Tibial artery (tissue), 4 donors: ENCODE measurements at regions not wholly inside any gene's neighbourhood (a gene's known extent, or its start where the extent isn't known, plus 50 kb on each side); places are given as distances from the start of the nearest gene placed in this dataset.
"Not testable (repeated sequence)": the region's sequence is repeated elsewhere in the genome, so short reads cannot be mapped to it uniquely, and the experiment has no call there.

Experiments
- DNase-seq, 2 donors: peaks; one replicate each; pipeline ENCODE4 v3.0.0-alpha.2; 2019
- H3K27ac ChIP-seq, 2 donors: fragments of 200-600 bp; sonication (generic) in 1 of 2; 1 replicate in 1 of 2; 2 replicates in 1 of 2; pipeline ENCODE4 v1.5.1; 2018 to 2019; ENCODE audit warnings: mild to moderate bottlenecking in 1 of 2
- H3K27me3 ChIP-seq, 2 donors: fragments of 200-600 bp; sonication (generic) in 1 of 2; one replicate each; pipeline versions ENCODE4 v1.5.1 to v1.6.0; 2016 to 2019
- H3K36me3 ChIP-seq, 3 donors: fragments of 200-600 bp; sonication (generic) in 2 of 3; one replicate each; pipeline ENCODE4 v1.5.1; 2016 to 2019; ENCODE audit warnings: mild to moderate bottlenecking in 2 of 3
- H3K4me1 ChIP-seq, 4 donors: fragments of 200-600 bp; sonication (generic) in 2 of 4; 1 replicate in 3 of 4; 2 replicates in 1 of 4; pipeline ENCODE4 v1.5.1; 2016 to 2019
- H3K4me3 ChIP-seq, 2 donors: fragments of 200-600 bp; sonication (generic) in 1 of 2; 1 replicate in 1 of 2; 2 replicates in 1 of 2; pipeline ENCODE4 v1.5.1; 2018 to 2019; ENCODE audit warnings: mild to moderate bottlenecking in 2 of 2
- H3K9me3 ChIP-seq, 3 donors: fragments of 200-600 bp; sonication (generic) in 1 of 3; one replicate each; pipeline ENCODE4 v1.5.1; 2016 to 2019
- intact Hi-C: fragments of 100-400 bp; cut with DNase I; formaldehyde crosslinking; loops from one replicate; pipeline ENCODE4 v1.15.0; 2023; ENCODE audit warnings: low total_unique reads
- TF ChIP-seq, protein P1 (sequence below), 2 experiments: fragments of 200-600 bp in 1 of 2; fragments of 450-650 bp in 1 of 2; IDR thresholded peaks; one replicate each; pipeline ENCODE4 v1.5.1; 2017 to 2019; ENCODE audit warnings: antibody characterized with exemption in 2 of 2, mild to moderate bottlenecking in 1 of 2, moderate library complexity in 1 of 2

GRCh38 chr1:242623119-242623518, 98.6 kb upstream of the PLD5 start:
- DNase-seq: no peak
- no peak overlapping the region for H3K27ac ChIP-seq
- intact Hi-C loops: no loop called here
- no peaks in the 10 kb centered on the region for H3K36me3 ChIP-seq
- no peaks in the 10 kb centered on the region for H3K9me3 ChIP-seq
- H3K4me1 ChIP-seq: no peaks in the 10 kb centered on the region
- no peak overlapping the region for H3K4me3 ChIP-seq
- TF ChIP-seq, protein P1, sequence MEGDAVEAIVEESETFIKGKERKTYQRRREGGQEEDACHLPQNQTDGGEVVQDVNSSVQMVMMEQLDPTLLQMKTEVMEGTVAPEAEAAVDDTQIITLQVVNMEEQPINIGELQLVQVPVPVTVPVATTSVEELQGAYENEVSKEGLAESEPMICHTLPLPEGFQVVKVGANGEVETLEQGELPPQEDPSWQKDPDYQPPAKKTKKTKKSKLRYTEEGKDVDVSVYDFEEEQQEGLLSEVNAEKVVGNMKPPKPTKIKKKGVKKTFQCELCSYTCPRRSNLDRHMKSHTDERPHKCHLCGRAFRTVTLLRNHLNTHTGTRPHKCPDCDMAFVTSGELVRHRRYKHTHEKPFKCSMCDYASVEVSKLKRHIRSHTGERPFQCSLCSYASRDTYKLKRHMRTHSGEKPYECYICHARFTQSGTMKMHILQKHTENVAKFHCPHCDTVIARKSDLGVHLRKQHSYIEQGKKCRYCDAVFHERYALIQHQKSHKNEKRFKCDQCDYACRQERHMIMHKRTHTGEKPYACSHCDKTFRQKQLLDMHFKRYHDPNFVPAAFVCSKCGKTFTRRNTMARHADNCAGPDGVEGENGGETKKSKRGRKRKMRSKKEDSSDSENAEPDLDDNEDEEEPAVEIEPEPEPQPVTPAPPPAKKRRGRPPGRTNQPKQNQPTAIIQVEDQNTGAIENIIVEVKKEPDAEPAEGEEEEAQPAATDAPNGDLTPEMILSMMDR (IDR thresholded peaks at IDR 0.05): no peak
- H3K27me3 ChIP-seq: no peaks in the 10 kb centered on the region

- Histone ChIP-seq H3K36me3 (no peaks in the 10 kb centered on the region), H3K4me3 (no peak overlapping the region), H3K27me3 (peaks cover 0 to 5% of the 10 kb centered on the region in 2 donors), H3K9me3 (no peaks in the 10 kb centered on the region), H3K27ac (no peak overlapping the region), H3K4me1 (no peaks in the 10 kb centered on the region)
- DNase-seq: no peak
- TF ChIP-seq, protein P1 (IDR thresholded peaks at IDR 0.05): no peak
- intact Hi-C loops: no loop called here
Measured at GRCh38 chr1:242613266-242613815, 88.8 kb upstream of the PLD5 start.

- Histone ChIP-seq H3K27ac (no peak overlapping the region), H3K9me3 (no peaks in the 10 kb centered on the region), H3K36me3 (no peaks in the 10 kb centered on the region), H3K27me3 (peaks cover 0 to 5% of the 10 kb centered on the region in 2 donors), H3K4me3 (no peak overlapping the region), H3K4me1 (no peaks in the 10 kb centered on the region)
- TF ChIP-seq, protein P1 (IDR thresholded peaks at IDR 0.05): no peak
- intact Hi-C loops: no loop called here
- no peak for DNase-seq
Measured at GRCh38 chr1:242610209-242610608, 85.7 kb upstream of the PLD5 start.

DNA sequence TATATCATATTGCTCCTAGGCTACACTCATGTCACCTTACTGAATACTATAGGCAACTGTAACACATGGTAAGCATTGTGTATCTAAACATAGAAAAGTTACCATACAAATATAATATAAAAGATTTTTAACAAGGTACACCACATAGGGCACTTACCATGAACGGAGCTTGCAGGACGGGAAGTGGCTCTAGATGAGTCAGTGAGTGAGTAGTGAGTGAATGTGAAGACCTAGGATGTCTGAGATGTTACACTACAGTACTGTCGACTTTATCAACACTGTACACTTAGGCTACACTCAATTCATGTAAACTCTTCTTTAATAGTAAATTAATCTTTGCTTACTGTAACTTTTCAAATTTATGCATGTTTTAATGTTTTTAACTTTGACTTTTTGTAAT, 81.0 kb upstream of the PLD5 start:
- no peak for DNase-seq
- H3K9me3 ChIP-seq: no peaks in the 10 kb centered on the region
- no peaks in the 10 kb centered on the region for H3K27me3 ChIP-seq
- intact Hi-C loops: no loop called here
- H3K4me1 ChIP-seq: no peaks in the 10 kb centered on the region
- no peak overlapping the region for H3K27ac ChIP-seq
- TF ChIP-seq, protein P1 (IDR thresholded peaks at IDR 0.05): no peak
- no peak overlapping the region for H3K4me3 ChIP-seq
- H3K36me3 ChIP-seq: no peaks in the 10 kb centered on the region

GRCh38 chr1:242602001-242602400, 77.5 kb upstream of the PLD5 start:
- TF ChIP-seq, protein P1 (IDR thresholded peaks at IDR 0.05): no peak
- DNase-seq: no peak
- Histone ChIP-seq H3K36me3 (no peaks in the 10 kb centered on the region), H3K27me3 (no peaks in the 10 kb centered on the region), H3K27ac (no peak overlapping the region), H3K4me3 (no peak overlapping the region), H3K4me1 (no peaks in the 10 kb centered on the region), H3K9me3 (no peaks in the 10 kb centered on the region)
- intact Hi-C loops: no loop called here

DNA sequence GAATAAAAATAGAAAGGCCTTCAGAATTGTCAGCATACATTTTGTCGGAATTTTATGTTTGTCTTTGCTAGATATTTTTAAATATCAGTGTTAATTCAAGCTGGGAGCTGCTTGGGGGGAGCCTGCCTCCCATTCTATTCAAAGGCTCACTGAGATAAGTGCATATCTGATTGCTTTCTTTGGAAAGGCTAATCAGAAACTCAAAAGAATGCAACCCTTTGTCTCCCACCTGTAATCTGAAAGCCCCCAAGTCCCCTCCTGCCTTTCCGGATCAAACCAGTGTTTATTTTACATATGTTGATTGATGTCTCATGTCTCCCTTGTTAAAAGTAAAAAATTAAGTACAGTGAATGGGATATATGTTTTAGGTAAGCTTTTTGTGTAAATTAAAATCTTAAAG, 69.3 kb upstream of the PLD5 start:
- not testable (repeated sequence) for H3K9me3 ChIP-seq

More for the DNA sequence above, 69.3 kb upstream of the PLD5 start:
- DNase-seq, H3K4me1 ChIP-seq, intact Hi-C loops, H3K36me3 ChIP-seq, H3K27ac ChIP-seq, H3K27me3 ChIP-seq, H3K4me3 ChIP-seq: not testable (repeated sequence)
